22Rv1 (cell line): ENCODE measurements at regions not wholly inside any gene's neighbourhood (a gene's known extent, or its start where the extent isn't known, plus 50 kb on each side); places are given as distances from the start of the nearest gene placed in this dataset.

Source experiments
- CTCF ChIP-seq: fragments of 450-650 bp; IDR thresholded peaks from 2 replicates; pipeline ENCODE4 v1.5.1; 2017; ENCODE audit warnings: mild to moderate bottlenecking
- ZFX ChIP-seq: fragments of 450-650 bp; IDR thresholded peaks from 2 replicates; pipeline ENCODE4 v1.6.1; 2017; ENCODE audit warnings: antibody characterized with exemption, borderline replicate concordance

GRCh38 chr7:156127166-156128134, 315.2 kb upstream of the SHH start:
- TF ChIP-seq CTCF (no peak), ZFX (no peak)
